Suprapubic skin (tissue), 4 donors: ENCODE measurements at regions not wholly inside any gene's neighbourhood (a gene's known extent, or its start where the extent isn't known, plus 50 kb on each side); places are given as distances from the start of the nearest gene placed in this dataset.

Experiments
- DNase-seq, 2 donors: peaks; one replicate each; pipeline ENCODE4 v3.0.0-alpha.2; 2019; ENCODE audit warnings: low spot score in 2 of 2
- H3K27ac ChIP-seq: fragments of 200-600 bp; sonication (generic); one replicate; pipeline ENCODE4 v1.5.1; 2019
- H3K27me3 ChIP-seq: fragments of 200-600 bp; sonication (generic); one replicate; pipeline ENCODE4 v1.5.1; 2019
- H3K36me3 ChIP-seq: fragments of 200-600 bp; sonication (generic); one replicate; pipeline ENCODE4 v1.5.1; 2019
- H3K4me1 ChIP-seq: fragments of 200-600 bp; sonication (generic); one replicate; pipeline ENCODE4 v1.5.1; 2019
- H3K4me3 ChIP-seq: fragments of 200-600 bp; sonication (generic); one replicate; pipeline ENCODE4 v1.5.1; 2019; ENCODE audit warnings: mild to moderate bottlenecking
- H3K9me3 ChIP-seq: fragments of 200-600 bp; sonication (generic); one replicate; pipeline ENCODE4 v1.5.1; 2019
- CTCF ChIP-seq, 2 donors: fragments of 200-600 bp in 1 of 2; fragments of 450-650 bp in 1 of 2; sonication (generic) in 1 of 2; IDR thresholded peaks; one replicate each; pipeline ENCODE4 v1.5.1; 2016 to 2019; ENCODE audit warnings: antibody characterized with exemption in 2 of 2, mild to moderate bottlenecking in 1 of 2, moderate library complexity in 1 of 2
- EP300 ChIP-seq: sonication (generic); formaldehyde crosslinking; IDR thresholded peaks from one replicate; pipeline ENCODE4 v1.6.1; 2017; ENCODE audit warnings: antibody characterized with exemption
- POLR2A ChIP-seq, 2 donors: fragments of 450-650 bp; IDR thresholded peaks; one replicate each; pipeline ENCODE4 v1.6.1; 2017; ENCODE audit warnings: antibody characterized with exemption in 2 of 2, mild to moderate bottlenecking in 2 of 2, moderate library complexity in 2 of 2
- POLR2AphosphoS5 ChIP-seq, 3 donors: sonication (generic); formaldehyde crosslinking; IDR thresholded peaks; one replicate each; pipeline ENCODE4 v1.6.1; 2017; ENCODE audit warnings: antibody characterized with exemption in 3 of 3
- WGBS: methylation state at CpG from one replicate; pipeline ENCODE4 v1.1.5; 2018; 5-methylcytosine and 5-hydroxymethylcytosine counted together

GRCh38 chr4:85154591-85154990 is 188.1 kb upstream of the WDFY3 start:
- no peaks in the 10 kb centered on the region for H3K36me3 ChIP-seq
- 33% methylated on average over 1 of the region's 1 CpG for WGBS
- peaks cover 4% of the 10 kb centered on the region for H3K4me1 ChIP-seq
- TF ChIP-seq EP300: no peak
- TF ChIP-seq POLR2A (IDR thresholded peaks at IDR 0.05): no peak
- no peak for TF ChIP-seq POLR2AphosphoS5 (IDR thresholded peaks at IDR 0.05)
- TF ChIP-seq CTCF (IDR thresholded peaks at IDR 0.05): no peak
- H3K27ac ChIP-seq: no peak overlapping the region
- H3K4me3 ChIP-seq: no peak overlapping the region
- no peaks in the 10 kb centered on the region for H3K9me3 ChIP-seq
- DNase-seq: no peak
- no peaks in the 10 kb centered on the region for H3K27me3 ChIP-seq

GRCh38 chr4:85165808-85166207 is 199.3 kb upstream of the WDFY3 start:
- Histone ChIP-seq H3K4me3 (no peak overlapping the region), H3K36me3 (no peaks in the 10 kb centered on the region), H3K4me1 (no peaks in the 10 kb centered on the region), H3K27me3 (no peaks in the 10 kb centered on the region), H3K9me3 (no peaks in the 10 kb centered on the region), H3K27ac (no peak overlapping the region)
- no peak for DNase-seq
- 65% methylated on average over 1 of the region's 2 CpGs for WGBS
- TF ChIP-seq CTCF (IDR thresholded peaks at IDR 0.05) (no peak), POLR2A (IDR thresholded peaks at IDR 0.05) (no peak), EP300 (no peak), POLR2AphosphoS5 (IDR thresholded peaks at IDR 0.05) (no peak)

GRCh38 chr4:85166318-85166717 is 199.8 kb upstream of the WDFY3 start:
- no peaks in the 10 kb centered on the region for H3K36me3 ChIP-seq
- H3K4me3 ChIP-seq: no peak overlapping the region
- TF ChIP-seq POLR2AphosphoS5 (IDR thresholded peaks at IDR 0.05) (no peak), POLR2A (IDR thresholded peaks at IDR 0.05) (no peak), CTCF (IDR thresholded peaks at IDR 0.05) (no peak), EP300 (no peak)
- H3K27ac ChIP-seq: no peak overlapping the region
- WGBS: 83% methylated on average over 3 of the region's 3 CpGs
- no peak for DNase-seq
- H3K9me3 ChIP-seq: no peaks in the 10 kb centered on the region
- H3K4me1 ChIP-seq: no peaks in the 10 kb centered on the region
- H3K27me3 ChIP-seq: no peaks in the 10 kb centered on the region

- Histone ChIP-seq H3K9me3 (no peaks in the 10 kb centered on the region), H3K36me3 (no peaks in the 10 kb centered on the region), H3K4me3 (no peak overlapping the region), H3K4me1 (no peaks in the 10 kb centered on the region), H3K27ac (no peak overlapping the region), H3K27me3 (no peaks in the 10 kb centered on the region)
- TF ChIP-seq POLR2AphosphoS5 (IDR thresholded peaks at IDR 0.05) (no peak), CTCF (IDR thresholded peaks at IDR 0.05) (no peak), EP300 (no peak), POLR2A (IDR thresholded peaks at IDR 0.05) (no peak)
- DNase-seq: no peak
Observed at GRCh38 chr4:85168234-85168834, 201.8 kb upstream of the WDFY3 start.

GRCh38 chr4:85170241-85170640 is 203.8 kb upstream of the WDFY3 start:
- H3K27ac ChIP-seq: no peak overlapping the region
- H3K36me3 ChIP-seq: no peaks in the 10 kb centered on the region
- TF ChIP-seq POLR2A (IDR thresholded peaks at IDR 0.05) (no peak), EP300 (no peak), POLR2AphosphoS5 (IDR thresholded peaks at IDR 0.05) (no peak), CTCF (IDR thresholded peaks at IDR 0.05) (no peak)

More at GRCh38 chr4:85170241-85170640, 203.8 kb upstream of the WDFY3 start:
- Histone ChIP-seq H3K9me3 (peaks cover 4% of the 10 kb centered on the region), H3K4me1 (no peaks in the 10 kb centered on the region), H3K27me3 (no peaks in the 10 kb centered on the region), H3K4me3 (no peak overlapping the region)
- DNase-seq: no peak
